GM12872 (cell line): ENCODE measurements at regions not wholly inside any gene's neighbourhood (a gene's known extent, or its start where the extent isn't known, plus 50 kb on each side); places are given as distances from the start of the nearest gene placed in this dataset.

Experiments
- CTCF ChIP-seq: IDR thresholded peaks from 3 replicates; pipeline ENCODE4 v1.5.1; 2011; ENCODE audit warnings: low read depth, mild to moderate bottlenecking, low read length, moderate library complexity; ENCODE audit not compliant: insufficient read depth

DNA sequence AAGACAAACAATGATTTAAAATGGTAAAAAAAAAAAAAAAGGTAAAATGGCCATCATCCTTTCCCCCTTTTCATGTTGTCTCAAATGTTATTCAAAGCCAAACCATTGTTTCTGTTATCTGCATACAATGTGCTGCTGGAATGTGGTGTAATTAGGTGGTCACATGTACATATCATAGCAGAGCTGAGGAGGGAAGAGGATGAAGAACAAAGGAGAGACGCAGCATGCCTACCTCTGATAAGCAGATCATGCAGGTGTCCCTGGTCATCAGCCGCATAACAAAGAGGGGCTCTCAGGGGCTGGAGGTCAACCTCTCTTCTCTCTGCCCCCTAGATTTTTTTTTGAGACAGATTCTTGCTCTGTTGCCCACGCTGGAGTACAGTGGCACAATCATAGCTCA is 141.0 kb downstream of the CARTPT start:
- TF ChIP-seq CTCF: no peak

- TF ChIP-seq CTCF: no peak
These were observed 142.6 kb downstream of the CARTPT start for GRCh38 chr5:71861682-71862081.

DNA sequence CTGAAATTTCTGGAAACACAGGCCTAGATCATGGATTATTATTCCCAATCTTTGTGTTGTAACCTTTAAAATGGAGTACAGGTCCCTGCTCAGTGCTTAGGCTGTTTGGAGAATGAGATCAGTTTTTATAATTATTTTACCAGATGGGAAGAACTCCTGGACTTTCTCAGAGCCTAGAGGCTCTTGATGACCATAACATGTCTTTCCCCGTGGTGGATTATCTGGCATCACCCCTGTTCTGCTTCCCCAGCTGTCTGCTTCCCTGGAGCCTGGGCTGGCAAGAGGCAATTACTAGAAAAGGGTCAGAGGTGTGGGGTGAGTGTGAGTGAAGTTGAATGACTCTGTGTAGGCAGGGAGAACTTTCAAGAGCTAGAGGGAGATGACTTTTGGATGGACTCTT is 143.0 kb downstream of the CARTPT start:
- TF ChIP-seq CTCF: no peak

GRCh38 chr5:71862507-71863060 is 143.5 kb downstream of the CARTPT start:
- no peak for TF ChIP-seq CTCF

DNA sequence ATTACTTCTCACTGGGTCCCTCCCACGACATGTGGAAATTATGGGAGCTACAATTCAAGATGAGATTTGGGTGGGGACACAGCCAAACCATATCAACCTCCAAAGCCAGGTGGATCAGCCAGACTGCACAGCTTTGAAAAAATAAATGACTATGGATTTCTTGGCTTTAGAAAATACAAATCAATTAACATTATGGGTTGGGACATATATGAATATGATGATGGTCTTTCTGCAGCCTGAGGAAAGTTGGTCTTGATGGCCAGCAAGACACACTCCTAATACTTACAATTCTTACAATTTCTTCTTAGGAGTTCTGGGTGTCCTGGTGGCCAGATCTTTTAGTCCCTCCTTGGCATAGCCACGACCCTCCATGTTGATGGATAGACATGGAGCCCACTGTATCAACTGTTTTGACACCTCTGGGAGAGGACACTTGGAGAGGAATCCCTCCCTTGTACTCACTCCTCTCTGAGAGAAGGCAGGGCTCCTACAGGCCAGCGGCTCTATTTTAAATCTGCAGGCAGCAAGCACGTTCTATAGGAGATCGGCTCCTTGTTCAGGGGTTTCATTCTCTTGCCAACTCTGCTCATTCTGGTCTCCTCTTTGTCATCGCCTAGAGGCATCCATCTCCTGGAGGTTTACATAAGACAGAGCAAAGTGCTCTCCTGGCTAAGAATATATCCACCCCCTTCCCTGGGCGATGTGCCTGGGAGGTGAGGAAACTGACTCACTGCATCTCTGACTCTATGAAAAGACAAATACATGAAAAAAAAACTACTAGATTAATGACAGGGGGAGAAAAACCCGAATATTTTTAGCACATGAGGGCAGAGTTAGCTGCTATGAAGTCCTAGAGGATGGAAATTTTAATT is 145.9 kb downstream of the CARTPT start:
- no peak for TF ChIP-seq CTCF

DNA sequence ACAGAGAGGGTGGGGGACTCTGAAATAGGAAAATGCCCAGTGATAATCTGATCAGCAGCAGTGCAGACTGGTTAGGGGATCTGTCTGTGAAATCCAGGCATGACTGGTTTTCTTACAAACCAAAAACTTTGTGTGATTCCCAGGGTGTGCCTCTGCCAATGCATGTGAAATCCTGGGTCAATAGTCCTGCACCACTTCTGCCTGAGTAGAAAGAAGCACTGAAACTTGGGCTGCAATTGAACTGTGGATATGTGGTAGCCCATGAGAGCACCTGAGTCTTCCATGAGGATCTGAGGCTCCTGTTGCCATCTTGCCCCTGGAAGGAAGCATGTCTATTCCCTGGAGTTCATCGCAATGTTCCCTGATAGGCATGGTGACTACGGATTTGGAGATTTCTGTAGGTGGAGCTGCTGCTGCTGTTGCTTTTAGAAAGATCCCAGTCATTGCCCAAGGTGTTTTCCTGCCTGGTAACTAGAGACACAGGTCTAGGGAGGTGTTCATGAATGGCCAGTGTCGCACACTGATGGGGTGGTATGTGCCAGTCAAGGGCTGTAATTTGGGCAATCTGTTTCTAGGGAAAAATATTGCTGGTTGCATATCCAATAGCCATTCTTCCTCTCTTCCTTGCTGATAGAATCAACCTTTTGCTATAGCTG is 146.7 kb downstream of the CARTPT start:
- TF ChIP-seq CTCF: no peak

- TF ChIP-seq CTCF: no peak
These were observed 153.3 kb downstream of the CARTPT start for GRCh38 chr5:71872311-71872864.
